HEK293 (cell line): ENCODE measurements at regions not wholly inside any gene's neighbourhood (a gene's known extent, or its start where the extent isn't known, plus 50 kb on each side); places are given as distances from the start of the nearest gene placed in this dataset.

Experiments used
- CTCF ChIA-PET: fragments of 350-600 bp; formaldehyde crosslinking; extraction: SDS; loops from one replicate; lab custom pipeline; 2021; ENCODE audit warnings: antibody characterized with exemption; lab: Yijun Ruan, JAX
- POLR2A ChIA-PET: fragments of 300-600 bp; formaldehyde crosslinking; extraction: SDS; loops from one replicate; lab custom pipeline; 2020; ENCODE audit warnings: antibody characterized with exemption, inconsistent platforms; lab: Yijun Ruan, JAX
- H3K27ac ChIP-seq: fragments of 200-500 bp; sonication (Bioruptor generic); 2 replicates; pipeline ENCODE4 v1.5.1; 2014; ENCODE audit warnings: low read depth, low read length, control low read depth, inconsistent platforms; ENCODE audit errors: extremely low read depth
- H3K36me3 ChIP-seq, 2 experiments: fragments of 200-500 bp in 1 of 2; sonication (Bioruptor generic) in 1 of 2; 1 replicate in 1 of 2; 2 replicates in 1 of 2; pipeline ENCODE4 v1.5.1; 2014 to 2017; ENCODE audit warnings: inconsistent platforms in 2 of 2, low read length in 2 of 2; ENCODE audit not compliant: control insufficient read depth in 2 of 2, insufficient read depth in 1 of 2
- H3K4me1 ChIP-seq: fragments of 200-500 bp; sonication (Bioruptor generic); 2 replicates; pipeline ENCODE4 v1.5.1; 2014; ENCODE audit warnings: mild to moderate bottlenecking, low read length, inconsistent platforms; ENCODE audit not compliant: control insufficient read depth, insufficient read depth
- H3K4me3 ChIP-seq: 2 replicates; pipeline ENCODE4 v1.5.1; 2011; ENCODE audit warnings: low read depth, mild to moderate bottlenecking, control low read depth, low read length, moderate library complexity
- H3K9me3 ChIP-seq: fragments of 200-500 bp; sonication (Bioruptor generic); 2 replicates; pipeline ENCODE4 v1.5.1; 2014; ENCODE audit warnings: low read depth, low read length, inconsistent platforms; ENCODE audit not compliant: control insufficient read depth, insufficient read depth
- EGR2 ChIP-seq: fragments of 450-650 bp; formaldehyde crosslinking; IDR thresholded peaks from 2 replicates; pipeline ENCODE4 v1.5.1; 2016; ENCODE audit warnings: low read depth, missing biosample characterization, missing genetic modification characterization
- GLI2 ChIP-seq: fragments of 450-650 bp; formaldehyde crosslinking; IDR thresholded peaks from 2 replicates; pipeline ENCODE4; 2017; ENCODE audit warnings: missing biosample characterization, missing genetic modification characterization, low read depth, borderline replicate concordance
- MYNN ChIP-seq: fragments of 450-650 bp; formaldehyde crosslinking; IDR thresholded peaks from 2 replicates; pipeline ENCODE4 v1.5.1; 2016; ENCODE audit warnings: missing biosample characterization, missing genetic modification characterization, borderline replicate concordance
- WT1 ChIP-seq: fragments of 450-650 bp; formaldehyde crosslinking; IDR thresholded peaks from 2 replicates; pipeline ENCODE4 v1.5.1; 2016; ENCODE audit warnings: missing biosample characterization, missing genetic modification characterization
- ZBTB1 ChIP-seq: fragments of 450-650 bp; formaldehyde crosslinking; IDR thresholded peaks from 2 replicates; pipeline ENCODE4 v1.5.1; 2016; ENCODE audit warnings: missing biosample characterization, missing genetic modification characterization
- ZBTB17 ChIP-seq: fragments of 450-650 bp; formaldehyde crosslinking; IDR thresholded peaks from 2 replicates; pipeline ENCODE4 v1.5.1; 2016; ENCODE audit warnings: missing biosample characterization, missing genetic modification characterization
- ZNF140 ChIP-seq: fragments of 450-650 bp; formaldehyde crosslinking; IDR thresholded peaks from 2 replicates; pipeline ENCODE4 v1.5.1; 2016; ENCODE audit warnings: missing biosample characterization, missing genetic modification characterization
- ZNF16 ChIP-seq: fragments of 450-650 bp; formaldehyde crosslinking; IDR thresholded peaks from 2 replicates; pipeline ENCODE4 v1.5.1; 2016; ENCODE audit warnings: low read depth, missing biosample characterization, missing genetic modification characterization
- ZNF169 ChIP-seq: fragments of 450-650 bp; formaldehyde crosslinking; IDR thresholded peaks from 2 replicates; pipeline ENCODE4 v1.5.1; 2016; ENCODE audit warnings: missing biosample characterization, missing genetic modification characterization
- ZNF23 ChIP-seq: fragments of 450-650 bp; formaldehyde crosslinking; IDR thresholded peaks from 2 replicates; pipeline ENCODE4 v1.5.1; 2016; ENCODE audit warnings: missing biosample characterization, missing genetic modification characterization, borderline replicate concordance
- ZNF248 ChIP-seq: fragments of 450-650 bp; formaldehyde crosslinking; IDR thresholded peaks from 2 replicates; pipeline ENCODE4 v1.5.1; 2017; ENCODE audit warnings: missing biosample characterization, missing genetic modification characterization
- ZNF302 ChIP-seq: fragments of 450-650 bp; formaldehyde crosslinking; IDR thresholded peaks from 2 replicates; pipeline ENCODE4 v1.5.1; 2016; ENCODE audit warnings: missing biosample characterization, missing genetic modification characterization, low read depth
- ZNF518A ChIP-seq: fragments of 450-650 bp; formaldehyde crosslinking; conservative IDR thresholded peaks from 2 replicates; pipeline ENCODE4 v1.5.1; 2016; ENCODE audit warnings: low read depth, missing biosample characterization, missing genetic modification characterization
- ZNF596 ChIP-seq: fragments of 450-650 bp; IDR thresholded peaks from 2 replicates; pipeline ENCODE4 v1.5.0; 2018; ENCODE audit warnings: missing biosample characterization, mild to moderate bottlenecking, missing genetic modification characterization, moderate library complexity
- ZNF639 ChIP-seq: fragments of 450-650 bp; formaldehyde crosslinking; IDR thresholded peaks from 2 replicates; pipeline ENCODE4 v1.5.1; 2016; ENCODE audit warnings: missing biosample characterization, missing genetic modification characterization
- ZNF747 ChIP-seq: fragments of 450-650 bp; formaldehyde crosslinking; IDR thresholded peaks from 2 replicates; pipeline ENCODE4 v1.5.1; 2016; ENCODE audit warnings: missing biosample characterization, missing genetic modification characterization
- ZNF843 ChIP-seq: fragments of 450-650 bp; formaldehyde crosslinking; IDR thresholded peaks from 2 replicates; pipeline ENCODE4 v1.5.1; 2016; ENCODE audit warnings: missing biosample characterization, missing genetic modification characterization
- ZSCAN23 ChIP-seq: fragments of 450-650 bp; formaldehyde crosslinking; IDR thresholded peaks from 2 replicates; pipeline ENCODE4 v1.5.1; 2016; ENCODE audit warnings: missing biosample characterization, missing genetic modification characterization
- TF ChIP-seq, protein P1 (sequence below): fragments of 450-650 bp; formaldehyde crosslinking; IDR thresholded peaks from 2 replicates; pipeline ENCODE4 v1.5.1; 2017; ENCODE audit warnings: missing biosample characterization, missing genetic modification characterization
- TF ChIP-seq, protein P2 (sequence below): fragments of 450-650 bp; formaldehyde crosslinking; IDR thresholded peaks from 2 replicates; pipeline ENCODE4 v1.5.1; 2016; ENCODE audit warnings: missing biosample characterization, missing genetic modification characterization

DNA sequence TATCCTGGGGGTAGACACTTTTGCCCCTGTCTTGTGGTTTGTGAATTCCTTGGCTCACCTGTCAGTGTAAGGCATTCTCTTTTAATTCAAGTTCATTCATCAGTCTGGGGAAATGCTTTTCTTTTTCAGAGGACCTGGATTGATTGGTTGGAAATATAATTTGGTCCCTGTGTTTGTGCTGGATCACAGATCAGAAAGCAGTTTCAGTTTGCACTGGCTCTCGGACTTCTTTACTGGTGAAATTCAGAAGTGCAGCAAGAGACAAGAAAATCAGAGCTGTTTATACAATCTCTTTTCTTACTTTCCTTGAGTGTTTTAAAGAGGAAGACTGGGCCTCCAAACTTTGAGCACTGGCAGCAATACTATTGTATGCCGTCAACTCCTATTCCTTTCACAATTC, 161.8 kb upstream of the KCNJ16 start:
- ChIA-PET POLR2A (no interaction called here), CTCF (no interaction called here)

DNA sequence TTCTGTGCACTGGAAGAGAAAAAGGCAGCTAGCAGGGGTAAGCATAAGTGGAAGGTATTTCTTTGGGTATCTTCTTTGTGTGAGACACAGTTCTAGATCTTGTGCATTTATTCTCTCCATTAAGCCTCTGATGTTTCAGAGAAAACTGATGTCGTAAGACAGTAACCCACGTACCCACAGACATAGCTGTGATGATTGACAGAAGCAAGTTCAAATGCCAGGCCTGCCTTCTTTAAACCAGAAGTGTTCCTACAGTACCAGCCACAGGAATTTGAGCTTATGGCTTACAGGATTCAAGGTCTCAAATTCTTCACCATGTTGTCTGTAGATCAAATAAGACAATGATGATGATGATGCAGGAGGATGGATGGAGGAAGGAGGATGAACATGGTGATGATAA, 161.4 kb upstream of the KCNJ16 start:
- no peak for TF ChIP-seq GLI2 (tag by site-specific recombination)
- TF ChIP-seq, protein P1, sequence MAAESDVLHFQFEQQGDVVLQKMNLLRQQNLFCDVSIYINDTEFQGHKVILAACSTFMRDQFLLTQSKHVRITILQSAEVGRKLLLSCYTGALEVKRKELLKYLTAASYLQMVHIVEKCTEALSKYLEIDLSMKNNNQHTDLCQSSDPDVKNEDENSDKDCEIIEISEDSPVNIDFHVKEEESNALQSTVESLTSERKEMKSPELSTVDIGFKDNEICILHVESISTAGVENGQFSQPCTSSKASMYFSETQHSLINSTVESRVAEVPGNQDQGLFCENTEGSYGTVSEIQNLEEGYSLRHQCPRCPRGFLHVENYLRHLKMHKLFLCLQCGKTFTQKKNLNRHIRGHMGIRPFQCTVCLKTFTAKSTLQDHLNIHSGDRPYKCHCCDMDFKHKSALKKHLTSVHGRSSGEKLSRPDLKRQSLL (tag by site-specific recombination) = no peak
- TF ChIP-seq ZNF23 = no peak
- TF ChIP-seq ZNF843 (tag by site-specific recombination) = no peak
- TF ChIP-seq ZNF596 (tag by site-specific recombination) = no peak
- TF ChIP-seq ZSCAN23 (tag by site-specific recombination) = no peak
- TF ChIP-seq ZBTB17 (tag by site-specific recombination) = no peak
- TF ChIP-seq, protein P2, sequence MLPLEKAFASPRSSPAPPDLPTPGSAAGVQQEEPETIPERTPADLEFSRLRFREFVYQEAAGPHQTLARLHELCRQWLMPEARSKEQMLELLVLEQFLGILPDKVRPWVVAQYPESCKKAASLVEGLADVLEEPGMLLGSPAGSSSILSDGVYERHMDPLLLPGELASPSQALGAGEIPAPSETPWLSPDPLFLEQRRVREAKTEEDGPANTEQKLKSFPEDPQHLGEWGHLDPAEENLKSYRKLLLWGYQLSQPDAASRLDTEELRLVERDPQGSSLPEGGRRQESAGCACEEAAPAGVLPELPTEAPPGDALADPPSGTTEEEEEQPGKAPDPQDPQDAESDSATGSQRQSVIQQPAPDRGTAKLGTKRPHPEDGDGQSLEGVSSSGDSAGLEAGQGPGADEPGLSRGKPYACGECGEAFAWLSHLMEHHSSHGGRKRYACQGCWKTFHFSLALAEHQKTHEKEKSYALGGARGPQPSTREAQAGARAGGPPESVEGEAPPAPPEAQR = no peak
- TF ChIP-seq ZNF16 (tag by site-specific recombination) = no peak
- no peak for TF ChIP-seq ZNF302 (tag by site-specific recombination)
- no peak for TF ChIP-seq ZNF747 (tag by site-specific recombination)
- no peak for TF ChIP-seq ZNF140 (tag by site-specific recombination)
- no peak for TF ChIP-seq ZNF169 (tag by site-specific recombination)
- TF ChIP-seq ZNF248 = no peak
- no peak for TF ChIP-seq WT1 (tag by site-specific recombination)
- no peak for TF ChIP-seq ZNF518A
- TF ChIP-seq ZBTB1 (tag by site-specific recombination) = no peak
- TF ChIP-seq ZNF639 = no peak
- no peak for TF ChIP-seq MYNN (tag by site-specific recombination)
- Histone ChIP-seq H3K4me1 (peaks cover 5% of the 10 kb centered on the region), H3K4me3 (no peak overlapping the region), H3K9me3 (no peaks in the 10 kb centered on the region), H3K27ac (no peak overlapping the region), H3K36me3 (no peaks in the 10 kb centered on the region)
- CTCF ChIA-PET = interaction anchor here (0.6 to 0.7 kb wide), 3 partner anchors 17 to 390 kb away, joined by 3 read pairs; no protein-coding TSS in a partner anchor
- POLR2A ChIA-PET = no interaction called here

More for the DNA sequence above, 161.8 kb upstream of the KCNJ16 start:
- H3K36me3 ChIP-seq = no peaks in the 10 kb centered on the region
- H3K4me1 ChIP-seq = peaks cover 7% of the 10 kb centered on the region
- TF ChIP-seq EGR2 = no peak
- H3K27ac ChIP-seq = no peak overlapping the region
- H3K9me3 ChIP-seq = no peaks in the 10 kb centered on the region
- H3K4me3 ChIP-seq = no peak overlapping the region
